CD4-positive, alpha-beta T cell treated with Interleukin-4 for 1 hour (primary cell): ENCODE measurements at regions not wholly inside any gene's neighbourhood (a gene's known extent, or its start where the extent isn't known, plus 50 kb on each side); places are given as distances from the start of the nearest gene placed in this dataset.

Experiments used
- DNase-seq, 2 donors: peaks; one replicate each; pipeline ENCODE4 v3.0.0-alpha.2; 2020 to 2022

GRCh38 chr10:43945094-43945730 lies 296.5 kb upstream of the ZNF32 start:
- no peak for DNase-seq

GRCh38 chr10:43944381-43945093 lies 295.9 kb upstream of the ZNF32 start:
- DNase-seq, result peak in 1 of 2 donors; percentile 7

- no peak for DNase-seq
These were observed 295.2 kb upstream of the ZNF32 start for GRCh38 chr10:43943818-43944360.

- peak in 1 of 2 donors; percentile 7 for DNase-seq
These were observed 294.6 kb upstream of the ZNF32 start for GRCh38 chr10:43943119-43943817.

- peak in 1 of 2 donors; percentile 7 for DNase-seq
These were observed 293.6 kb upstream of the ZNF32 start for GRCh38 chr10:43942096-43942850.

DNA sequence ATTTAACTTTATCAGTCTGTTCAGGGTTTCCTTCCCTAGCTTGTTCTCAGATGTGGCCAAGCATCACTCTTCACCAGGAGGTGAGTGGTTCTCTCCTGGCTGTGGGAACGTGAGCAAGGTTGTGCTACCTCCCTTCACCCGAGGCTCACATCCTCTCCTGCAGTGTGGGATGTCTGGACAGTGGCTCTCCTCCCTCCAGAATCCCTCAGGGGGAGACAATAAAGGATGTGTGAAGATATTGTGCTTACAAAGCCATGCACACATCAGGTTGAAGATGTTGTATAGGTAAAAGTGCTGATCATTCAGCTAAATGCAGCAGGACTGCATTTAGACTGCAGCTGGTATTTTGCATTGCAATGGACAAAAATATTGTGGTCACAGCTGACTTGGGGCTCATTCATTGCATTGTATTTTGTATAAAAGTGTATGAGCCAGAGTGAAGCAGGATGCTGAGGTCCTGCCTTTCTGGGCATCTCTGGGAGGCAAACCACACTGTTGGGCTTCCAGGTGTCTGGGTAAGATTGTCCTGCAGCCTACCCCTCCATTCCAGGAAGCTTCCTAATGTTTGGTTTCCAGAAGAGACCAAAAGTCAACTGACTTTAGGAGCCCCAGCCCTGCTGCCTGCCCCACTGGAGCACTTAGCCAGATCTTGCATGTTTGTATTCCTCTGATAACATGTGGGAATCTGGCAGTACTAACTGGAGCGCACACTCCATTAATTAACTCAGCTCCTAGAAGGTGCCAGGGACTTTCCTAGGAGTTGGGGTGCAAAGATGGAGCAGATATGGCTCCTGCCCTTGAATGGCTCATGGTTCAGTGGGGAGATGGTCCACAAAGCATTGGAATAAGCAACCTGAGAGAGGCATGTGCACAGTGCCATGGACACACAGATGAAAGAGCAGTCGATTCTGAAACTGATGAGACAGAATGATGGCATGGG lies 292.5 kb upstream of the ZNF32 start:
- DNase-seq, result peak in 1 of 2 donors; percentile 1

DNA sequence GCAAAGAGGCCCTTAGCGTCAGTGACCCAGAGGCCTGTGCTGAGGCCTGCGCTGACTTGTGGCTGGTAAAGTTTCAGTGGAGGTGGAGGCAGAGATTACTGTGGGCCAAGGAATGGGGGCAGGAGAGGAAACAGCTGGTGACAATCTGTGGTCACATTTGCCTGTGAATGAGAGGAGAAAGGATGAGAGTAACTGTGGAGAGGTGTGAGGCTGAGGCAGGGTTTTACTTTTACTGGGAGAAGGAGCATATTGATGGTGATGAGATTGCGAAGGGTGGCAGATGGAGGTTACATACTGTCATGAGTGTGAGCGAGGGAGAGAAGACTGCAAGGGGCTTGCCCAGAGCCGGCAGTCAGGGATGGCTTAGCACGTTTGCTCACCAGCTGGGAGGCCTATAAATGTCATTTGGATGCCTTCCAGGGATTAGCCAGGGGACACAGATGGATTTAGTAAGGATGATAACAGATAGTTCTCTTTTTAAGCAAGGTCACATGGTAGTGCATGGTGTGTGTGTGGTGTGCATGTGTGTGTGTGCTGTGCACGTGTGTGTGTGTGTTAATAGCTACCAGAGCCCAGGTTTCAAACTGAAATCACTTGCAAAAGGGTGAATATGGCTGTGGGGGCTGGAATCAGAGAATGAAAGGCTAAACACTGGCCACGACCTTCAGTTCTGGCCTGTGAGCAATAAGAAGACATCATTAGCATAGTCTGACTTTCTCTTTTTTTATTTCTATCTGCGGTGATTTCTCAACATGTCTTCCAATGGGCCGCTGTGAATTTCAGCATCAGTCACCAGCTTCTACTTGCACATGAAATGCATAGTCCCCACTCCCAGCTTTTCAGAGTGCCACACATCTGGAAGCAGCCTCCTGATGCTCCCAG lies 291.5 kb upstream of the ZNF32 start:
- DNase-seq, result no peak

DNA sequence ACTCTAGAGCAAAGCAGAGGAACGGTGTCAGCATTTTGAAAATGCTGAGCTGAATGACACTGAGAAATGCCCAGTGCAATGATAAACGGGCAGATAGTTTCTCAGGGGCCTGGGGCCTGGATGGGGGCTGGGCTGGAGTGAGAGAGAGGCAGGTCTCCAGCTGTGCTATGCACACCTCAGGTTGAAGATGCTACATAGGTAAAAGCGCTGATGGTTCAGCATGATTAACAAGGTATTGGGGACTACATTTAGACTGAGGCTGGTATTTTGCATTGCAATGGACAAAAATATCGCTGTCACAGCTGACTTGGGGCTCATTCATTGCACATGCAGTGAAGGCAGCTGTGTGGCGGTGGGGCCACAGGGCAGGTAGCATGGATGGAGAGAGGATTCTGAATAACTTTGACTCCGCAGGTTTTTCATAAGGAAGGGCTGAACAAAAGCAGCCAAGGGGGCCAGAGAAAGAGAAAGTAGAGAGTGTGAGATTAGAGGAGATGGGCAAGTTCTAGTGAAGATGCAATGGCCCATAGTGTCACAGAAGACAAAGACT lies 290.8 kb upstream of the ZNF32 start:
- DNase-seq, result no peak

GRCh38 chr10:43938810-43939209 lies 290.1 kb upstream of the ZNF32 start:
- DNase-seq, result no peak

- DNase-seq, result no peak
These were observed 282.7 kb upstream of the ZNF32 start for GRCh38 chr10:43931308-43931930.

DNA sequence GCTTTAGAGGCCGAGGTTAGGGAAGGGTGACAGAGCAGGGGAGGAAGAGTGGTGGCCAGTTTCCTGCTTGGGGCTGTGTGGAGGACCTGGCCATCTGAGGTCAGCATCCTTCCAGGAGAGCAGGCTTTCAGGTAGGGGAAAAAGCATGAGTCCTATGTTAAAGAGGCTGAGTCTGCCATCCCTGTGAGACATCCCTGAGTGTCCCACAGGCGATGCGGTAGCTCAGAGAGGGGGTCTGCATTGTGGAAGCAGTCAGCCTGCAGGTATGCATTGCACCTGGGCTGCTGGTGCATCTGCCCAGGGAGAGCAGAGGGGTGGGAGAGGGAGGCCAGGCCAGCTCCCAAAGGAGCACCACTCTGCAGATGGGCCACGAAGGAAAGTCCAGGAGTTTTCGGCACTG lies 282.1 kb upstream of the ZNF32 start:
- no peak for DNase-seq

DNA sequence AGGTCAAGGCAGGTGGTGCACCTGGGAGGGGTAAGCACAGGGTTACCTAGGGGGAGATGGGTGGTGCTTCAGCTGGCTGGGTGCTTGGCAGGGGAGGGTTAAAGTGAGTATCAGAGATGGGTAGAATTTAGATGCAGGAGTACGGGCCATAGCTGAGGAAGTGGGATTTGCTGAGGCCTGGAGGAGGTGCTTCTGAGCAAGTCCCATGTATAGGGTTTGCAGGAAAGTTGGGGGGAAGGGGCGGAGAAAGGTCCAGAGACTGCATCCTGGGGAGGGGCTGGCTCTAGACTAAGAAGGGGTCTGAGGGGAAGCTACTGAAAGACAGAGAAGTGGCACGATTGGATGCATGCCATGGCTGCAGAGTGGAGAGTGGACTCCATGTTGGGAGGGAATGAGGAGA lies 281.6 kb upstream of the ZNF32 start:
- DNase-seq, result no peak

DNA sequence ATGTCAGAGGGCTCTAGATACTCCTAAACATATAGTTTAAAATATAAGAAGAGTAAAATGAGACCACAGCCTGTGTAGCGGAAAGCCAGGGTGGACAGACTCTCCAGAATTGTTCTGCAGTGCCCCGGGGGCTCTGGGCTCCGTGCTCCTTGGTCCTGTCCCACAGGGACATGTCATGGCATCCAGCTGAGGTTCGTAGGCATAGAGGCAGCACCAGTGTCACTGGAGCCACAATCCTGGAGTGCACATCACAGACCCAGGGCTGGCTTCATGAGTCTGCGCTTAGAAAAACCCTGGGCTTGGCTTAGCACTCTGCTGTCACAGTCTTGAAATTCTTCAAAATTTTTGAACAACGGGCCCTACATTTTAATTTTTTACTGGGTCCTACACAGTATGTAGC lies 280.4 kb upstream of the ZNF32 start:
- DNase-seq, result no peak

- no peak for DNase-seq
These were observed 279.8 kb upstream of the ZNF32 start for GRCh38 chr10:43928425-43928968.

- DNase-seq, result no peak
These were observed 278.3 kb upstream of the ZNF32 start for GRCh38 chr10:43926875-43927406.

- DNase-seq, result no peak
These were observed 277.7 kb upstream of the ZNF32 start for GRCh38 chr10:43926371-43926770.

- DNase-seq, result no peak
These were observed 277.1 kb upstream of the ZNF32 start for GRCh38 chr10:43925793-43926192.

GRCh38 chr10:43923328-43923727 lies 274.6 kb upstream of the ZNF32 start:
- no peak for DNase-seq
